ENCODE measurements at regions not wholly inside any gene's neighbourhood (a gene's known extent, or its start where the extent isn't known, plus 50 kb on each side); places are given as distances from the start of the nearest gene placed in this dataset.

GRCh38 chrX:776061-776460 lies 145.5 kb downstream of the SHOX start:
- TF ChIP-seq BACH2 (CRISPR knock-in tag; IDR thresholded peaks at IDR 0.05; ENCODE audit: borderline replicate concordance) = no peak
- ATAC-seq = no peak

GRCh38 chrX:774536-774935 lies 143.9 kb downstream of the SHOX start:
- ATAC-seq = no peak
- TF ChIP-seq ESRRG (CRISPR knock-in tag; IDR thresholded peaks at IDR 0.05) (no peak), ZNF8 (CRISPR knock-in tag; IDR thresholded peaks at IDR 0.05) (no peak), TCF4 (CRISPR knock-in tag; IDR thresholded peaks at IDR 0.05; ENCODE audit: borderline replicate concordance) (no peak), PPARA (CRISPR knock-in tag; IDR thresholded peaks at IDR 0.05; ENCODE audit: borderline replicate concordance) (no peak)

DNA sequence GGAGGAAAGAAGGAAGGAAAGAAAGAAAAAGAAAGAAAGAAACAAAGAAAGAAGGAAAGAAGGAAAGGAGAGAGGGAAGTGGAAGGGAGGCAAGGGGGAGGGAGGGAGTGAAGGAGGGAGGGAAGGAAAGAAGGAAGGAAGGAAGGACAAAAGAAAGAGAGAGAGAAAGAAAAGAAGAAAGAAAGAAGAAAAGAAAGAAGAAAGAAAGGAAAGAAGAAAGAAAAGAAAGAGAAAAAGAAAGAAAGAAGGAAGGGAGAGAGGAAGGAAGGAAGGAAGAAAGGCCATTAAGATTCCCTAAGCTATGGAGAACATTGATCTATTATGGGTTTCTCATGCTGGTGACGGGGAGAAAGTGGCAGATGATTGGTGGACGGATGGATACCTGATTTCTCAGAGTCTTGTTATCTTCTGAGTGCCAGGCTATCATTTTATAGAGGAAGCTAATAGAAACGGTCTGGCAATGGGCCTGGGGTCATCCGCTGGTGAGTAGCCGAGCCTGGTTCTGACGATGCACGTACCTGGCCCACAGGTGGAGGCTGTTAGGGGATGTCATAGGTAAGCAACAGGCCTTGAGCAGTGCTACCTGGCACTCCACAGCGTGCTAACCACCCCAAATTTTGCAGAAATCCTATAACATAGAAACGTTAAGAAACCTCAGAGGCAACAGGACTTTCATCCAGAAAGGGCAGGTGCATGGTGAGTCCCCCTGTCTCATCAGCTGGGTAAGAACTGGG lies 142.9 kb downstream of the SHOX start:
- no peak for TF ChIP-seq SNAI2 (CRISPR knock-in tag; IDR thresholded peaks at IDR 0.05)
- no peak for TF ChIP-seq ZNF70 (CRISPR knock-in tag; IDR thresholded peaks at IDR 0.05)
- TF ChIP-seq RARB (CRISPR knock-in tag; IDR thresholded peaks at IDR 0.05) = no peak
- no peak for TF ChIP-seq CSDC2 (CRISPR knock-in tag; IDR thresholded peaks at IDR 0.05)
- no peak for TF ChIP-seq ZFP3 (CRISPR knock-in tag; IDR thresholded peaks at IDR 0.05)
- no peak for TF ChIP-seq GLIS3 (CRISPR knock-in tag; IDR thresholded peaks at IDR 0.05)
- TF ChIP-seq ESRRG (CRISPR knock-in tag; IDR thresholded peaks at IDR 0.05) = no peak
- no peak for TF ChIP-seq OSR1 (CRISPR knock-in tag; IDR thresholded peaks at IDR 0.05)
- no peak for TF ChIP-seq PPARA (CRISPR knock-in tag; IDR thresholded peaks at IDR 0.05; ENCODE audit: borderline replicate concordance)
- ATAC-seq = no peak

DNA sequence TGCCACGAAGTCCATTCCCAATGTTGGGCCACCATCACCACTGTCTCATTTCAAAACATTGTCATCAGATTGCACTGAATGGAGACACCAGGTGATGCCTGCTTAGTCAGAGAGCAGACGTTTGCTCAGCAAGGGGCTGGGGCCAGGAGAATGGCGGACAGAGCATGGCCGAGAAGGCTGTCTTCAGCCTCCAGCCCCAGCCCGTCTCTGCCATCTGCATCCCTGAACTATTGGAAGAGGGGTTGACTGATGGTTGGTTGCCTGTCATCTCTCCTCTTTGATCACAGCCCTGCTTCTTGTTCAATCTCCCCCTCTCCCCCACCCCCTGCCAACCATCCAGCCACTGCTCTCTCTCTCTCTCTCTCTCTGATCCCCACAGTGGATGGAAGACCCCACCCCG lies 140.9 kb downstream of the SHOX start:
- no peak for ATAC-seq
- no peak for TF ChIP-seq GLIS3 (CRISPR knock-in tag; IDR thresholded peaks at IDR 0.05)
- TF ChIP-seq ZNF565 (CRISPR knock-in tag; conservative IDR thresholded peaks at IDR 0.05; ENCODE audit: low read depth) = no peak
- TF ChIP-seq TCF4 (CRISPR knock-in tag; IDR thresholded peaks at IDR 0.05; ENCODE audit: borderline replicate concordance) = no peak
- TF ChIP-seq ARNTL (CRISPR knock-in tag; IDR thresholded peaks at IDR 0.05; ENCODE audit: borderline replicate concordance, low read depth) = no peak
- no peak for TF ChIP-seq BACH2 (CRISPR knock-in tag; IDR thresholded peaks at IDR 0.05; ENCODE audit: borderline replicate concordance)
- TF ChIP-seq ISL1 (CRISPR knock-in tag; IDR thresholded peaks at IDR 0.05) = no peak

GRCh38 chrX:769796-770195 lies 139.2 kb downstream of the SHOX start:
- ATAC-seq = no peak
- no peak for TF ChIP-seq RARB (CRISPR knock-in tag; IDR thresholded peaks at IDR 0.05)

- TF ChIP-seq CSDC2 (CRISPR knock-in tag; IDR thresholded peaks at IDR 0.05) = no peak
- no peak for TF ChIP-seq PATZ1 (CRISPR knock-in tag; IDR thresholded peaks at IDR 0.05; ENCODE audit: borderline replicate concordance)
- TF ChIP-seq CREB5 (CRISPR knock-in tag; IDR thresholded peaks at IDR 0.05; ENCODE audit: low read depth) = no peak
- no peak for TF ChIP-seq ZNF8 (CRISPR knock-in tag; IDR thresholded peaks at IDR 0.05)
- no peak for TF ChIP-seq SNAI2 (CRISPR knock-in tag; IDR thresholded peaks at IDR 0.05)
Observed at GRCh38 chrX:768596-768995, 138.0 kb downstream of the SHOX start.

DNA sequence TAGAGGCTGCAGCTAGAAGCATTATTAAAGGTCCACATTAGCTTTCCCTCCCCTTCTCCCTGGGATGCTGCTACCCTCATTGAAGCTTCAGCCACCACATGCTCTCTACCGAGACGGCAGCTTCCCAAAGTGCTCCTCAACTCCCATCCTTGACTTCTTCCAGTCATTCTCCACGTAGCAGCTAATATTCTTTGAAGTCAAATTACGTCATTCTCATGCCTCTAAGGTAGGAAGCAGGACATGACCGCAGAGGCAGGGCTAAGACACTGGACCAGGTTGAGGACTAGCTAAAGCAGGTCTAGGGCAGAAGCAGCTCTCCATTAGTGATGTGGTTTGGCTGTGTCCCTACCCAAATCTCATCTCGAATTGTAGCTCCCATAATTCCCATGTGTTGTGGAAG lies 128.3 kb downstream of the SHOX start:
- no peak for ATAC-seq
- no peak for TF ChIP-seq ZNF70 (CRISPR knock-in tag; IDR thresholded peaks at IDR 0.05)
- no peak for TF ChIP-seq ISL1 (CRISPR knock-in tag; IDR thresholded peaks at IDR 0.05)
- no peak for TF ChIP-seq BACH2 (CRISPR knock-in tag; IDR thresholded peaks at IDR 0.05; ENCODE audit: borderline replicate concordance)
- TF ChIP-seq POU6F1 (CRISPR knock-in tag; IDR thresholded peaks at IDR 0.05; ENCODE audit: borderline replicate concordance, low read depth) = no peak
- TF ChIP-seq SNAI2 (CRISPR knock-in tag; IDR thresholded peaks at IDR 0.05) = no peak
- no peak for TF ChIP-seq CSDC2 (CRISPR knock-in tag; IDR thresholded peaks at IDR 0.05)
- TF ChIP-seq ZC3H10 (CRISPR knock-in tag; IDR thresholded peaks at IDR 0.05) = no peak
- no peak for TF ChIP-seq ARNTL (CRISPR knock-in tag; IDR thresholded peaks at IDR 0.05; ENCODE audit: borderline replicate concordance, low read depth)
- no peak for TF ChIP-seq TCF4 (CRISPR knock-in tag; IDR thresholded peaks at IDR 0.05; ENCODE audit: borderline replicate concordance)
- no peak for TF ChIP-seq ZFP3 (CRISPR knock-in tag; IDR thresholded peaks at IDR 0.05)

More at GRCh38 chrX:768596-768995, 138.0 kb downstream of the SHOX start:
- no peak for ATAC-seq
